Erythroblast (primary cell): ENCODE measurements at regions not wholly inside any gene's neighbourhood (a gene's known extent, or its start where the extent isn't known, plus 50 kb on each side); places are given as distances from the start of the nearest gene placed in this dataset.

Experiments
- GATA1 ChIP-seq: IDR thresholded peaks from 2 replicates; pipeline ENCODE4 v1.6.1; 2011; ENCODE audit warnings: low read depth, mild to moderate bottlenecking, control low read depth, low read length, moderate library complexity
- POLR2A ChIP-seq: IDR thresholded peaks from 2 replicates; pipeline ENCODE4 v1.6.1; 2011; ENCODE audit warnings: mild to moderate bottlenecking, low read length

DNA sequence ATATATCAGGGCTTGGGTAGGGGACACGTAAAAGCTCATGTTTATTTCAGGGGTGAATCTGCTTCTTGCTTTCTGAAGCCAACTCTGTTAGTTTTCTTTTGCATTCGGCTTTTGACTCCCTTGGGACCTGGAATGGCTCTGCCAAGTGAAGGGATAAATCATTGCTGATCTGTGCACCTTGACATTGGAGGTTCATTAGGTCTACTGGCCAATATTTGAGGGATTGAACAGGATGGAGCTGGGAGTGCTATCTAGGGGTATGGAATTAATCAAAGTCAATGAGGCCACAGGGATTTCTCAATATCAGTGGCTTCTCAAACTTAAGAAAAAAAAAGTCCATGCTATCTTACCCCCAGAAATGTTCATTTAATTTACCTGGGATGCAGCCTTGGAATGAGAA, 203.5 kb upstream of the RMST start:
- TF ChIP-seq POLR2A (no peak), GATA1 (no peak)
